Natural killer cell (primary cell): ENCODE measurements at regions not wholly inside any gene's neighbourhood (a gene's known extent, or its start where the extent isn't known, plus 50 kb on each side); places are given as distances from the start of the nearest gene placed in this dataset.

Source experiments
- ATAC-seq, 3 donors: fragments of 150-1000 bp in 2 of 3; fragments of 200-7000 bp in 1 of 3; cut with Tn5 transposase; 1 replicate in 1 of 3; 2 replicates in 2 of 3; pipeline ENCODE4 v1.10.0; 2021; ENCODE audit warnings: mild to moderate bottlenecking in 2 of 3, moderate library complexity in 2 of 3
- DNase-seq, 2 donors: peaks; one replicate each; pipeline versions ENCODE4 v3.0.0 to v3.0.0-alpha.2; 2013 to 2021; ENCODE audit warnings: mixed read lengths in 1 of 2
- H3K27ac ChIP-seq: one replicate; pipeline ENCODE4 v1.5.1; 2013; ENCODE audit warnings: mild to moderate bottlenecking, low read length
- H3K27me3 ChIP-seq: one replicate; pipeline ENCODE4 v1.6.1; 2013; ENCODE audit warnings: low read length; ENCODE audit not compliant: control insufficient read depth, insufficient read depth
- H3K36me3 ChIP-seq: one replicate; pipeline ENCODE4 v1.6.1; 2013; ENCODE audit warnings: low read length; ENCODE audit not compliant: control insufficient read depth, insufficient read depth
- H3K4me1 ChIP-seq: one replicate; pipeline ENCODE4 v1.6.1; 2013; ENCODE audit warnings: low read length; ENCODE audit not compliant: control insufficient read depth, insufficient read depth
- H3K4me3 ChIP-seq: one replicate; pipeline ENCODE4 v1.5.1; 2013; ENCODE audit warnings: low read length
- H3K9me3 ChIP-seq: one replicate; pipeline ENCODE4 v1.6.1; 2013; ENCODE audit warnings: low read length; ENCODE audit not compliant: control insufficient read depth, insufficient read depth
- H3K27ac Mint-ChIP-seq, 2 donors: one replicate each; pipeline ENCODE4 v1.8.0; 2022; ENCODE audit warnings: mild to moderate bottlenecking in 2 of 2, mixed read lengths in 2 of 2, moderate library complexity in 1 of 2
- H3K27me3 Mint-ChIP-seq, 2 donors: one replicate each; pipeline ENCODE4 v1.8.0; 2022; ENCODE audit warnings: low read depth in 2 of 2, mixed read lengths in 2 of 2
- H3K36me3 Mint-ChIP-seq: one replicate; pipeline ENCODE4 v1.8.0; 2022; ENCODE audit warnings: mixed read lengths
- H3K4me1 Mint-ChIP-seq, 2 donors: one replicate each; pipeline ENCODE4 v1.8.0; 2022; ENCODE audit warnings: mixed read lengths in 2 of 2
- H3K4me3 Mint-ChIP-seq: one replicate; pipeline ENCODE4 v1.8.0; 2022; ENCODE audit warnings: mild to moderate bottlenecking, moderate library complexity, mixed read lengths
- H3K9me3 Mint-ChIP-seq, 2 donors: one replicate each; pipeline ENCODE4 v1.8.0; 2022; ENCODE audit warnings: mixed read lengths in 2 of 2
- CTCF ChIP-seq: fragments of 200-600 bp; IDR thresholded peaks from one replicate; pipeline ENCODE4 v1.8.0; 2022; ENCODE audit warnings: antibody characterized with exemption
- WGBS: methylation state at CpG from one replicate; pipeline ENCODE4 v1.1.7; 2013; ENCODE audit warnings: missing lambda C conversion rate; ENCODE audit not compliant: insufficient coverage; 5-methylcytosine and 5-hydroxymethylcytosine counted together
- intact Hi-C: fragments of 100-400 bp; cut with micrococcal nuclease; formaldehyde crosslinking; loops from one replicate; pipeline ENCODE4 v1.14.2; 2022

- Mint-ChIP-seq H3K27ac (no peak overlapping the region), H3K4me3 (no peak overlapping the region), H3K9me3 (no peaks in the 10 kb centered on the region), H3K4me1 (peaks cover 13 to 15% of the 10 kb centered on the region in 2 donors), H3K36me3 (no peaks in the 10 kb centered on the region), H3K27me3 (peaks cover 2 to 12% of the 10 kb centered on the region in 2 donors)
- no peaks in the 10 kb centered on the region for H3K36me3 ChIP-seq
- no peaks in the 10 kb centered on the region for H3K4me1 ChIP-seq
- no peaks in the 10 kb centered on the region for H3K9me3 ChIP-seq
- DNase-seq (no peak), ATAC-seq (no peak)
- H3K27ac ChIP-seq, result no peak overlapping the region
- TF ChIP-seq CTCF, result no peak
- intact Hi-C loops, result loop anchor here (10.0 kb wide), 1 partner anchor 210 kb away; the partner anchor contains the start of gene KRR1
- 86% methylated on average over 4 of the region's 5 CpGs for WGBS
- H3K27me3 ChIP-seq, result no peaks in the 10 kb centered on the region
- H3K4me3 ChIP-seq, result no peak overlapping the region
Measured at GRCh38 chr12:75724928-75725312, 213.5 kb upstream of the KRR1 start.

GRCh38 chr12:75724307-75724927, 213.0 kb upstream of the KRR1 start:
- H3K27ac Mint-ChIP-seq, result no peak overlapping the region
- TF ChIP-seq CTCF, result no peak
- H3K27me3 Mint-ChIP-seq, result peaks cover 2 to 8% of the 10 kb centered on the region in 2 donors
- DNase-seq (no peak), ATAC-seq (no peak)
- Histone ChIP-seq H3K36me3 (no peaks in the 10 kb centered on the region), H3K4me3 (no peak overlapping the region), H3K27me3 (no peaks in the 10 kb centered on the region), H3K9me3 (no peaks in the 10 kb centered on the region), H3K27ac (no peak overlapping the region), H3K4me1 (no peaks in the 10 kb centered on the region)
- no peak overlapping the region for H3K4me3 Mint-ChIP-seq
- intact Hi-C loops, result loop anchor here (10.0 kb wide), 1 partner anchor 210 kb away; the partner anchor contains the start of gene KRR1
- 96% methylated on average over 11 of the region's 11 CpGs for WGBS
- no peaks in the 10 kb centered on the region for H3K9me3 Mint-ChIP-seq
- no peaks in the 10 kb centered on the region for H3K36me3 Mint-ChIP-seq
- H3K4me1 Mint-ChIP-seq, result peaks cover 13 to 15% of the 10 kb centered on the region in 2 donors

- no peak overlapping the region for H3K27ac ChIP-seq
- peak; percentile 71 to 94 (median 87) for ATAC-seq
- peaks cover 2 to 5% of the 10 kb centered on the region in 2 donors for H3K27me3 Mint-ChIP-seq
- no peak overlapping the region for H3K4me3 ChIP-seq
- peak overlapping the region; percentile 5 for H3K4me3 Mint-ChIP-seq
- H3K27ac Mint-ChIP-seq, result peak overlapping the region; percentile 11 to 81
- H3K4me1 Mint-ChIP-seq, result peaks cover 13 to 15% of the 10 kb centered on the region in 2 donors
- intact Hi-C loops, result loop anchor here (10.0 kb wide), 1 partner anchor 208 kb away; the partner anchor contains the start of gene KRR1
- no peaks in the 10 kb centered on the region for H3K36me3 Mint-ChIP-seq
- H3K9me3 Mint-ChIP-seq, result no peaks in the 10 kb centered on the region
- H3K36me3 ChIP-seq, result no peaks in the 10 kb centered on the region
- H3K27me3 ChIP-seq, result no peaks in the 10 kb centered on the region
- peak in 1 of 2 donors; percentile 60 for DNase-seq
- no peaks in the 10 kb centered on the region for H3K9me3 ChIP-seq
- WGBS, result 25% methylated on average over 4 of the region's 5 CpGs
- no peaks in the 10 kb centered on the region for H3K4me1 ChIP-seq
- no peak for TF ChIP-seq CTCF
Measured at GRCh38 chr12:75722714-75723200, 211.3 kb upstream of the KRR1 start.
